Duodenal mucosa (tissue), 2 donors: ENCODE measurements at regions not wholly inside any gene's neighbourhood (a gene's known extent, or its start where the extent isn't known, plus 50 kb on each side); places are given as distances from the start of the nearest gene placed in this dataset.

Experiments
- H3K27ac ChIP-seq: one replicate; pipeline ENCODE4 v1.7.0; 2013; ENCODE audit warnings: low read depth, low read length
- H3K27me3 ChIP-seq, 2 donors: one replicate each; pipeline ENCODE4 v1.7.0; 2013; ENCODE audit warnings: low read length in 2 of 2, control low read depth in 1 of 2; ENCODE audit not compliant: insufficient read depth in 2 of 2, control insufficient read depth in 1 of 2
- H3K36me3 ChIP-seq, 2 donors: one replicate each; pipeline ENCODE4 v1.7.0; 2013; ENCODE audit warnings: low read length in 2 of 2, control low read depth in 1 of 2; ENCODE audit not compliant: insufficient read depth in 2 of 2, control insufficient read depth in 1 of 2
- H3K4me1 ChIP-seq, 2 donors: one replicate each; pipeline ENCODE4 v1.7.0; 2013; ENCODE audit warnings: low read length in 2 of 2, control low read depth in 1 of 2; ENCODE audit not compliant: insufficient read depth in 2 of 2, control insufficient read depth in 1 of 2
- H3K4me3 ChIP-seq, 2 donors: one replicate each; pipeline ENCODE4 v1.7.0; 2013; ENCODE audit warnings: low read length in 2 of 2, low read depth in 1 of 2
- H3K9ac ChIP-seq, 2 donors: one replicate each; pipeline ENCODE4 v1.7.0; 2013; ENCODE audit warnings: low read length in 2 of 2, low read depth in 1 of 2
- H3K9me3 ChIP-seq, 2 donors: one replicate each; pipeline ENCODE4 v1.7.0; 2013; ENCODE audit warnings: low read length in 2 of 2, control low read depth in 1 of 2; ENCODE audit not compliant: control insufficient read depth in 1 of 2

DNA sequence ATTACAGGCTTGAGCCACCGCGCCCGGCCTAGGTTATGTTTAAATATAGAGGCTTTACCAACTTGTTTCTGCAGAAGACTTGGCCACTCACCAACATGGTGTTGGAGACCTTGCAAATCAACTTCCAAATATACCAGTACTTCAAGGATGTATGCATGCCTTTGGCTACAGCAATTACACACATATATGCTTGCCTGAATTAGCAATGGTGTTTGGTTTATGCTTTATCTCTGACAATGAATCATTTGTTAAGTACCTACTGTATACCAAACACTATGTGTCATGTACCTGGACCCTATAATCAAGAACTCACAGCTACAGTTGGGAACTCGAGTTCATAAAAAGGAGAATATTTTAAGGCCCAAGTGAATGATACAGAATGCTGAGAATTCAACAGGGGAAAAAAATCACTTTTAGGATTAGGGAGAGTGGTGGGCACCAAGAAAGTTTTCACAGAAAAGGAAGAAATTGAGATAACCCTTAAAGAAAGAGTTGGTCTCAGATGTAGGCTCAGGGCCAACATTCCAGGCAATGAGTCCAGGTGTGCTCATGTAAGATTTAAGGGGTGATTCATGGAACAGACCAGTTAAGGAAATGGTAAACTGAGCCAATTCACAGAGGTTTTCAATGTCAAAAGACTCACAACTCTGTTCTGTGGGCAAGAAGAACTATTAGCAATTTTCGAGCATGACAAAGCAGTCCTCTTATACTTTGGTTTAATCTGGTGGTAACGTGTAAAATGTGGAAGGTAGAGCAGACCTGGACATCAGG is 98.9 kb downstream of the BCOR start:
- Histone ChIP-seq H3K4me1 (peaks cover 0 to 3% of the 10 kb centered on the region in 2 donors), H3K9ac (no peak overlapping the region), H3K27me3 (no peaks in the 10 kb centered on the region), H3K9me3 (no peaks in the 10 kb centered on the region), H3K36me3 (no peaks in the 10 kb centered on the region), H3K4me3 (no peak overlapping the region), H3K27ac (no peak overlapping the region)
